ENCODE measurements at regions not wholly inside any gene's neighbourhood (a gene's known extent, or its start where the extent isn't known, plus 50 kb on each side); places are given as distances from the start of the nearest gene placed in this dataset.

DNA sequence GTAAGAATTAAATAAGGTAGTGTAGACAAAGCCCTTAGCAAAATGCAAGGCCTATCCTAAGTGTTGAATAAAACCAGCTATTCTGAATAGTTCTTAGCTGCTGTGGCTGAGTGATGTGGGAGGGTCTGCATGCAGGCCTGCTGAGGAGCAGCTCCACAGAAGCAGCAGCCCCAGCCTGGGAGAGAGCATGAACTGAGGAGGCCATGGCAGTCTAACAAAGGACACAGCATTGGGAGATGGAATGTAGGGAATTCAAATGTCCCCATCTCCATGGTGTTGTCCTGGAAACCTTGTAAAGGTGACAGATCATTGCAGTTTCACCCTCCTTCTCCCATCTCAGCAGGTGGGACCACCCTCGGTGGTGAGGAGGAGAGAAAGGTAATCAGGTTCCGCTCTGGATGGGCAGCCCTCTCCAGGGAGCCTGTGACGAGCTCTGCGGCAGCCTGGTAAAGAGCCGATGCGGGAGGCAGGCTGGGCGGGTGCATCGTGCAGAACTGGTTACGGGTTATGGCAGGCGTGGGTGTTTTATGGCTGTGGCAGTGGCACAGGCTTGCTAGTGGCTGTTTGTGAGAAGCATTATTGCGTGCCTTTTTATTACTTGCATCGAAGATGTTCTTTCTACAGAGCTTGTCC, 199.9 kb upstream of the GLRA1 start:
- TF ChIP-seq EZH2 (IDR thresholded peaks at IDR 0.05; ENCODE audit: low read length, missing control alignments) (no peak), CTCF (conservative IDR thresholded peaks at IDR 0.05 in 1 of 2, IDR thresholded peaks at IDR 0.05 in 1 of 2; ENCODE audit: low read depth in 1 of 2, low read length in 2 of 2) (no peak)

All from fibroblast of lung (primary cell).